SU-DHL-6 (cell line): ENCODE measurements at regions not wholly inside any gene's neighbourhood (a gene's known extent, or its start where the extent isn't known, plus 50 kb on each side); places are given as distances from the start of the nearest gene placed in this dataset.

Experiments used
- H2AFZ ChIP-seq: fragments of 200-600 bp; sonication (generic); 2 replicates; pipeline ENCODE4 v1.6.1; 2014; ENCODE audit warnings: low read depth, mild to moderate bottlenecking, moderate library complexity, mixed read lengths, antibody characterized with exemption, low read length; ENCODE audit not compliant: severe bottlenecking
- H3F3A ChIP-seq: fragments of 200-600 bp; shearing (Covaris generic); 2 replicates; pipeline ENCODE4 v1.6.0; 2016; ENCODE audit warnings: antibody characterized with exemption, mild to moderate bottlenecking; ENCODE audit not compliant: insufficient read depth
- H3K27ac ChIP-seq: fragments of 200-600 bp; sonication (generic); 2 replicates; pipeline ENCODE4 v1.5.1; 2016; ENCODE audit warnings: low read depth, mild to moderate bottlenecking, low read length, moderate library complexity, mixed read lengths
- H3K27me3 ChIP-seq: fragments of 200-600 bp; sonication (generic), shearing (Covaris generic); 2 replicates; pipeline ENCODE4 v1.6.0; 2014; ENCODE audit warnings: mild to moderate bottlenecking, low read length
- H3K36me3 ChIP-seq: fragments of 200-600 bp; sonication (generic); 2 replicates; pipeline ENCODE4 v1.6.1; 2014; ENCODE audit warnings: mild to moderate bottlenecking, low read length, mixed read lengths
- H3K4me2 ChIP-seq: fragments of 300-600, 200-600 bp; shearing (Covaris generic), sonication (generic); 2 replicates; pipeline ENCODE4 v1.6.0; 2014; ENCODE audit warnings: low read length, low read depth, mild to moderate bottlenecking; ENCODE audit not compliant: poor library complexity, severe bottlenecking
- H3K4me3 ChIP-seq: fragments of 200-600 bp; sonication (generic); 2 replicates; pipeline ENCODE4 v1.5.1; 2014; ENCODE audit warnings: antibody characterized with exemption, low read length, mild to moderate bottlenecking, mixed read lengths; ENCODE audit not compliant: insufficient read depth, poor library complexity, severe bottlenecking
- H3K79me2 ChIP-seq: fragments of 200-600 bp; sonication (generic); 2 replicates; pipeline ENCODE4 v1.6.1; 2014; ENCODE audit warnings: mild to moderate bottlenecking, low read length, moderate library complexity; ENCODE audit not compliant: insufficient read depth
- H3K9ac ChIP-seq: fragments of 200-600 bp; sonication (generic); 2 replicates; pipeline ENCODE4 v1.7.0; 2014; ENCODE audit warnings: mild to moderate bottlenecking, low read length
- H3K9me2 ChIP-seq: fragments of 200-600 bp; sonication (generic); replicated peaks from 2 replicates; pipeline ENCODE4 v1.6.1; 2014; ENCODE audit warnings: low read length; ENCODE audit not compliant: insufficient read depth
- H3K9me3 ChIP-seq: fragments of 200-600 bp; sonication (generic); 2 replicates; pipeline ENCODE4 v1.6.1; 2014; ENCODE audit warnings: low read length, mixed read lengths; ENCODE audit not compliant: insufficient read depth
- H4K20me1 ChIP-seq: fragments of 200-600 bp; sonication (generic); 2 replicates; pipeline ENCODE4 v1.6.1; 2014; ENCODE audit warnings: low read depth, mild to moderate bottlenecking, antibody characterized with exemption, low read length, moderate library complexity, mixed read lengths
- CTCF ChIP-seq: fragments of 200-600 bp; sonication (generic); IDR thresholded peaks from one replicate; pipeline ENCODE4 v1.5.1; 2017; ENCODE audit warnings: antibody characterized with exemption, mild to moderate bottlenecking, low read length, moderate library complexity; ENCODE audit not compliant: insufficient read depth, poor library complexity, severe bottlenecking
- EZH2phosphoT487 ChIP-seq: fragments of 200-600 bp; sonication (generic), shearing (Covaris generic); conservative IDR thresholded peaks from 2 replicates; pipeline ENCODE4 v1.6.1; 2018; ENCODE audit warnings: mild to moderate bottlenecking, antibody characterized with exemption, low read length, moderate library complexity, mixed read lengths

- no peak overlapping the region for H3K4me3 ChIP-seq
- H3K9me3 ChIP-seq = no peaks in the 10 kb centered on the region
- no peaks in the 10 kb centered on the region for H4K20me1 ChIP-seq
- no peaks in the 10 kb centered on the region for H3K9me2 ChIP-seq
- no peak overlapping the region for H3K9ac ChIP-seq
- H3K4me2 ChIP-seq = no peak overlapping the region
- H2AFZ ChIP-seq = no peak overlapping the region
- H3K27me3 ChIP-seq = no peaks in the 10 kb centered on the region
- no peaks in the 10 kb centered on the region for H3K36me3 ChIP-seq
- TF ChIP-seq CTCF (no peak), EZH2phosphoT487 (no peak)
- no peaks in the 10 kb centered on the region for H3K79me2 ChIP-seq
- no peak overlapping the region for H3K27ac ChIP-seq
- H3F3A ChIP-seq = no peaks in the 10 kb centered on the region
Measured at GRCh38 chr5:88401228-88401627, 132.6 kb upstream of the TMEM161B start.

GRCh38 chr5:88399561-88399960 lies 130.9 kb upstream of the TMEM161B start:
- H3K27ac ChIP-seq = no peak overlapping the region
- TF ChIP-seq EZH2phosphoT487 = no peak
- TF ChIP-seq CTCF = no peak
- no peaks in the 10 kb centered on the region for H3K27me3 ChIP-seq
- no peaks in the 10 kb centered on the region for H3K36me3 ChIP-seq
- H3K9me2 ChIP-seq = no peaks in the 10 kb centered on the region
- H2AFZ ChIP-seq = no peak overlapping the region
- no peak overlapping the region for H3K4me2 ChIP-seq
- H3K9ac ChIP-seq = no peak overlapping the region
- no peaks in the 10 kb centered on the region for H3F3A ChIP-seq
- no peak overlapping the region for H3K4me3 ChIP-seq
- H3K79me2 ChIP-seq = no peaks in the 10 kb centered on the region
- no peaks in the 10 kb centered on the region for H4K20me1 ChIP-seq
- no peaks in the 10 kb centered on the region for H3K9me3 ChIP-seq

- no peak overlapping the region for H3K4me2 ChIP-seq
- no peak overlapping the region for H3K4me3 ChIP-seq
- no peaks in the 10 kb centered on the region for H3K9me2 ChIP-seq
- H3K9ac ChIP-seq = no peak overlapping the region
- no peak overlapping the region for H3K27ac ChIP-seq
- H3K27me3 ChIP-seq = no peaks in the 10 kb centered on the region
- no peaks in the 10 kb centered on the region for H4K20me1 ChIP-seq
- H3K9me3 ChIP-seq = no peaks in the 10 kb centered on the region
- H2AFZ ChIP-seq = no peak overlapping the region
- no peaks in the 10 kb centered on the region for H3K79me2 ChIP-seq
- no peaks in the 10 kb centered on the region for H3K36me3 ChIP-seq
- H3F3A ChIP-seq = no peaks in the 10 kb centered on the region
- TF ChIP-seq EZH2phosphoT487 (no peak), CTCF (no peak)
Measured at GRCh38 chr5:88398316-88398715, 129.7 kb upstream of the TMEM161B start.
